GM12864 (cell line): ENCODE measurements at regions not wholly inside any gene's neighbourhood (a gene's known extent, or its start where the extent isn't known, plus 50 kb on each side); places are given as distances from the start of the nearest gene placed in this dataset.

Experiments used
- DNase-seq: peaks from one replicate; pipeline ENCODE4 v3.0.0-alpha.2; 2011; ENCODE audit warnings: low read depth
- H3K4me3 ChIP-seq: 2 replicates; pipeline ENCODE4 v1.5.1; 2011; ENCODE audit warnings: mild to moderate bottlenecking, low read depth, low read length, control low read depth
- TF ChIP-seq, protein P1 (sequence below): IDR thresholded peaks from 2 replicates; pipeline ENCODE4 v1.5.1; 2011; ENCODE audit warnings: low read depth, mild to moderate bottlenecking, moderate library complexity, low read length, control low read depth, inconsistent platforms; ENCODE audit errors: missing control alignments

DNA sequence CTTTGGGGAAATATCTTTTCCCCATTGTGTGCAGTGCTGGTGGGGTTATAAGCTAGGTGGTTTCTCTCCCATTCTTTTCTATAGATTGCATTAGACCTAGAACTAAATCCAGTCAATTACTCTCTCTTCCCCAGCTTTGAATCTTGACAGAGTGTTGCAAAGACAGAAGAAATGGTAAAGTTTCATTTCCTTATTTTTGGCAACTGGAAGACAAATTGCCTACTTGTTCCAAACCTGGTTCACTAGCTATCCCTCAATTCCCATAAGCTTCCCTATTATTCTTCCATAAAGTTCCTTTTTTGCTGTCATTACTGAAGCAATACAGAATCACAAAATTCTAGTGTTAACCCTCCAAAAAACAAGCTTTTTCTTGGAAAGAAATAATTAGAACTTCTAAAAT lies 94.0 kb upstream of the ITGA4 start:
- DNase-seq, result no peak
- no peak overlapping the region for H3K4me3 ChIP-seq

DNA sequence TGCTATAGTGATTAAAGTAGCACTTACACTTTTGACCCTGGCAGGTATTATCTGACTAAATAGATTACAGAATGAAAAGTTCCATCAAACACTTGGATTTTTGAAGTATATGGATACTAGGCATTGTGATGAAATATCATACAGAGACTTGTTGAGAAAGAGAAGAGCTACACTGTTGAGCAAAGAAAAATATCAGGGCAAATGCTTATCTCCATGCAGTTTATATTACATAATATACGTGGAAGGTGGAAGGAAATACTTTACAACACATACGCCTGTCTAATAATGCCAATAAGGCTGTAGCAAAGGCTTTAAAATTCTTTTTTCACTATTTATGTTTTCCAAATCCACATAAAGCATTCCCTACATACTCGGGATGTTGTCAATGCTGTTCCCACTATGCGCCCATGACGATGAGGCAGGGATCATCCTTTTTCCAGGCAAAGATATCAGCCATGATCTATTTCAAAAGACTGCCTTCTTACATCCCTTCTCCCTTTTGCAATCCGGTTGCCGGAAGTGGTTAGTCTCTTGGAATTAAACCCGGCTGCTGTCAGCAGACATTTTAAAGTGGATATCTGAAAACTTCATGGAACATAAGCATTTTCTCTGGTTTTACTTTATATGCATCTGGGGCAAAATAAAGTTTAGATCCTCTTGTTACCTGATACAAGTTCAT lies 92.6 kb upstream of the ITGA4 start:
- H3K4me3 ChIP-seq, result no peak overlapping the region
- TF ChIP-seq, protein P1, sequence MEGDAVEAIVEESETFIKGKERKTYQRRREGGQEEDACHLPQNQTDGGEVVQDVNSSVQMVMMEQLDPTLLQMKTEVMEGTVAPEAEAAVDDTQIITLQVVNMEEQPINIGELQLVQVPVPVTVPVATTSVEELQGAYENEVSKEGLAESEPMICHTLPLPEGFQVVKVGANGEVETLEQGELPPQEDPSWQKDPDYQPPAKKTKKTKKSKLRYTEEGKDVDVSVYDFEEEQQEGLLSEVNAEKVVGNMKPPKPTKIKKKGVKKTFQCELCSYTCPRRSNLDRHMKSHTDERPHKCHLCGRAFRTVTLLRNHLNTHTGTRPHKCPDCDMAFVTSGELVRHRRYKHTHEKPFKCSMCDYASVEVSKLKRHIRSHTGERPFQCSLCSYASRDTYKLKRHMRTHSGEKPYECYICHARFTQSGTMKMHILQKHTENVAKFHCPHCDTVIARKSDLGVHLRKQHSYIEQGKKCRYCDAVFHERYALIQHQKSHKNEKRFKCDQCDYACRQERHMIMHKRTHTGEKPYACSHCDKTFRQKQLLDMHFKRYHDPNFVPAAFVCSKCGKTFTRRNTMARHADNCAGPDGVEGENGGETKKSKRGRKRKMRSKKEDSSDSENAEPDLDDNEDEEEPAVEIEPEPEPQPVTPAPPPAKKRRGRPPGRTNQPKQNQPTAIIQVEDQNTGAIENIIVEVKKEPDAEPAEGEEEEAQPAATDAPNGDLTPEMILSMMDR, result no peak
- no peak for DNase-seq

More for the DNA sequence above, 94.0 kb upstream of the ITGA4 start:
- TF ChIP-seq, protein P1, result no peak

DNA sequence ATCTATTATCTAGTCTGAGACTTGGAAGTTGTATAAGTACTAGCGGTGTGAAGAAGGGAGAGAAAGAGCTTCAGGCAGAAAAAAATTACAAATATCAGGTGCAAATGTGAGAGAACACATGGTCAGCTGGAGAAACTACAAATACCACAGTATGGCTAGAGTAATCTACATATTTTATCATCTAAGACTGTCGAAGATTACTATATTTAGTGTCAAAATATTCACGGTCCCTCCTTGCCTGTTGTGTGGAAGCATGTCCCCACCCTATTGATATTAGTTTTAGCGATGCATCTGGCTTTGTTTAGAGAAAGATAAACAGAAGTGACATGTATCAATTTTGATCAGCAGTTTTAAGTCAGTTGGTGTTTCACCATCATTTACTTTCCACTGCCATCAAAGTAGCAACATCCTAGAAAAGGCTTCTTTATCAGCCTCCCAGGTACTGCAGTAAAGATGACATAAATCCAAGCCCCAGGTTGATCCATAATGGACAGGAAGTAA lies 90.5 kb upstream of the ITGA4 start:
- H3K4me3 ChIP-seq, result no peak overlapping the region
- TF ChIP-seq, protein P1, result no peak
- DNase-seq, result no peak

DNA sequence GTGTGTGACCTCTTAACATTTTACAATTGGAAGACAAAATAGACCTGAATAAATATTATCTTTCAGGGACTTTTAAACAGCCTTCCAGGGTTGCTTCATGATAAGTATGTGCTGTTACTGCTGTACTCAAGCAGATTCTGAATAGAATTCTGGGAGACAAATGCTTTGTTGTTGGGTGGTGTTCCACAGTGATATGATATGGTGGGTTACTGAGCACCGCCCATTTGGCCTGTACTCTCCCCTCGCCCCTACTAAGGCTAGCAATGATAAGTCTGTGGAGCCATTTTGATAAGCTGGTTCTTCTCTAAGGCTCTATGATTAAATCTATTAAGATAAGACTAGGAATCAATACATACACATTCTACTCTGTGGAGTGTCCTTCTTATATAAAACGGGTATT lies 89.8 kb upstream of the ITGA4 start:
- TF ChIP-seq, protein P1, result no peak
- DNase-seq, result no peak
- no peak overlapping the region for H3K4me3 ChIP-seq

DNA sequence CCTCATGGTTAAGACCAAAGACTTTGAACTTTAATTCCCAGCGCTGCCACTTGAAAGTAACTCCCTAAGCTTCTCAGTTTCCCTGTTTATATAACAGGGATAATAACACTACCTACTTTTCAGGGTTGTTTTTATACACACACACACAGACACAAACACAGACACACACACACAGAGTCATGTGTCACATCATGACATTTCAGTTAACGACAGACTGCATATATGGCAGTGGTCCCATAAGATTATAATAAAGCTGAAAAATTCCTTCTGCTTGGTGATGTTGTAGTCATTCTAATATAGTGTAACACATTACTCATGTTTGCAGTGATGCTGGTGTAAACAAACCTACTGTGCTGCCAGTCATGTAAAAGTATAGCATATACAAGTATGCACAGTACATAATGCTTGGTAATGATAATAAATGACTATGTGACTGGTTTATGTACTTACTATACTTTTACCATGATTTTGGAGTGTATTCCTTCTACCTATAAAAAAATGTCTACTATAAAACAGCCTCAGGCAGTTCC lies 89.2 kb upstream of the ITGA4 start:
- TF ChIP-seq, protein P1, result no peak
- DNase-seq, result no peak
- no peak overlapping the region for H3K4me3 ChIP-seq

DNA sequence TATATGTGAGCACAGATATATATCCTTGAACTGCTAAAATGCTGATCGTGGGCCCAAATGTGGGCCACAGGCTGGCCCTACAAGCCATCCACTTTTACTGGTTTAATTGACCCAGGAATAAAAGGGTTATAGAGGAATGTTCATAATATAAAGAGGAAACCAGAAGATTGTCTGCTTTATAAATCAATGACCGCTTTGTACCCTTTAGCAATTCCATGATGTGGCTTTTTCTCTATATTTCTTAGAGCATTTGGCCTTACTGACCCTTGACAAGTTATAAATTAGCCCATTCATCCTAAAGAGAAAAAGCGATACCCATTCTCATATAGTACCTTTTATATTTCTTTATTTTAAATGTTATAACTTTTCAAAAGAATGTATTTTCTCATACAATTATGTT lies 87.1 kb upstream of the ITGA4 start:
- DNase-seq, result no peak
- TF ChIP-seq, protein P1, result no peak
- H3K4me3 ChIP-seq, result no peak overlapping the region

DNA sequence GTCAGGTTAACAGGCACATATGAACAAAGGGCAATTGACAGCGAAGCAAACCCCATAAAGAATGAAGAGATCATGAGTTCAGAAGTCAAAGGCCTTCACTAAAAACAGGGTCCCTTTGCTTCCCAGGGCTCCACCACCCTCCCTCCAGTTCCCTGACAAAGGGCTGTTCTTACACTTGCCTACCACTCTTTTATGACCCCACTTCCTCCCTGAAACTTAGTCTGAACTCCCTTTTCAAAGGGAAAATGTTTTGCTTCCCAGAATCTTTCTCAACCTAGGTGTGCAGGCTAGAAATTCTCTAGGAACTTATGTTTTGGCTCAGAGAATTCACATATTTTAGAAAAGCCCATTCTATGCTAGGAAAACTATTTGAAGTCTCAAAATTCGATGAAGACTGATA lies 86.0 kb upstream of the ITGA4 start:
- H3K4me3 ChIP-seq, result no peak overlapping the region
- no peak for DNase-seq
- TF ChIP-seq, protein P1, result no peak
